ENCODE measurements at regions not wholly inside any gene's neighbourhood (a gene's known extent, or its start where the extent isn't known, plus 50 kb on each side); places are given as distances from the start of the nearest gene placed in this dataset.

DNA sequence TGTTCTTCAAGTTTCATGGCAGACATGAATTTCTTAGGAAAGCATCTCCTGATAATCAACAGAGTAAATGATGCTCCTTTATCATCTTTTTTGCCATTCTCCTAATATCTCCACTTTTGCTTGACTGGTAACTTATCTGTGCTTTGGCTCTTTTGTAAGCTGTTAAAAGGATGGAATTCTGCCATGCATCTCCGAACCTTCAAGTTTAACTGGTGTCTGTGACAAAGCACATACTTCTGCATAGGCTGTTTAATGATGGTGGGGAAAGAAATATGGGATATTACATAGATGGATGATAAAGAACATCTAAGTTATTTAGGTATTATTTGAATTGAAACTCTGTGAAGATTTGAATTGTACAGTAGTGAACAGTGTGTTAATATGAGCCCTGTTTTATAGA is 866.9 kb upstream of the SLITRK1 start:
- Mint-ChIP-seq H3K27ac (no peak overlapping the region), H3K36me3 (ENCODE audit: low read depth) (no peaks in the 10 kb centered on the region), H3K27me3 (no peaks in the 10 kb centered on the region), H3K4me1 (no peaks in the 10 kb centered on the region), H3K9me3 (no peaks in the 10 kb centered on the region), H3K4me3 (no peak overlapping the region)
- no peak for ATAC-seq (ENCODE audit: low read depth)
- TF ChIP-seq, protein P1, sequence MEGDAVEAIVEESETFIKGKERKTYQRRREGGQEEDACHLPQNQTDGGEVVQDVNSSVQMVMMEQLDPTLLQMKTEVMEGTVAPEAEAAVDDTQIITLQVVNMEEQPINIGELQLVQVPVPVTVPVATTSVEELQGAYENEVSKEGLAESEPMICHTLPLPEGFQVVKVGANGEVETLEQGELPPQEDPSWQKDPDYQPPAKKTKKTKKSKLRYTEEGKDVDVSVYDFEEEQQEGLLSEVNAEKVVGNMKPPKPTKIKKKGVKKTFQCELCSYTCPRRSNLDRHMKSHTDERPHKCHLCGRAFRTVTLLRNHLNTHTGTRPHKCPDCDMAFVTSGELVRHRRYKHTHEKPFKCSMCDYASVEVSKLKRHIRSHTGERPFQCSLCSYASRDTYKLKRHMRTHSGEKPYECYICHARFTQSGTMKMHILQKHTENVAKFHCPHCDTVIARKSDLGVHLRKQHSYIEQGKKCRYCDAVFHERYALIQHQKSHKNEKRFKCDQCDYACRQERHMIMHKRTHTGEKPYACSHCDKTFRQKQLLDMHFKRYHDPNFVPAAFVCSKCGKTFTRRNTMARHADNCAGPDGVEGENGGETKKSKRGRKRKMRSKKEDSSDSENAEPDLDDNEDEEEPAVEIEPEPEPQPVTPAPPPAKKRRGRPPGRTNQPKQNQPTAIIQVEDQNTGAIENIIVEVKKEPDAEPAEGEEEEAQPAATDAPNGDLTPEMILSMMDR (IDR thresholded peaks at IDR 0.05): no peak
- POLR2A ChIA-PET: no interaction called here
- intact Hi-C loops (cut with micrococcal nuclease): no loop called here
- no peak for DNase-seq
- CTCF ChIA-PET: no interaction called here

DNA sequence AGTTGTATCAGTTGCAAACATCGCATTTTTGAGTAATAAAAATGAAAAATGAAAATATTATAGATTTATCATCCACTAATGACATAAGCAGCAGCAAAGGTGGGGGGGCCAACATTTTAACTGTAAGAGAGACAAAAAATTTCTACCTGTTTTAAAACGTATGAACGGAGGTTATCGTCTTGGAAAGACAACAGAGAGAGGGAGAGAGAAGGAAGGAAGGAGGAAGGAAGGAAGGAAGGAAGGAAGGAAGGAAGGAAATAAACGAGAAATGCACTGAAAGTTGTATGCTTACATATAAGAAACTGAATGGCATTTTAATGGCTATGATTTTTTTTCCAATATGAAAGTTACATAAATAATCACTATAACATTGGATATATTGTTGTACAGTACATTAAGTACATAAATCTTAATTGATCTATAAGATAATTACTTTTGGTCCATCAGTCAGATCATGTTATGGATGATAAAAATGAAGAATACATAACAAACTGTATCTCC is 862.8 kb upstream of the SLITRK1 start:
- H3K27ac Mint-ChIP-seq: no peak overlapping the region
- ChIA-PET CTCF (no interaction called here), POLR2A (no interaction called here)
- no peak for DNase-seq
- H3K27me3 Mint-ChIP-seq: no peaks in the 10 kb centered on the region
- intact Hi-C loops (cut with micrococcal nuclease): no loop called here
- H3K9me3 Mint-ChIP-seq: peaks cover 3% of the 10 kb centered on the region
- TF ChIP-seq, protein P1 (IDR thresholded peaks at IDR 0.05): no peak
- no peaks in the 10 kb centered on the region for H3K36me3 Mint-ChIP-seq (ENCODE audit: low read depth)
- no peak for ATAC-seq (ENCODE audit: low read depth)
- H3K4me1 Mint-ChIP-seq: no peaks in the 10 kb centered on the region
- no peak overlapping the region for H3K4me3 Mint-ChIP-seq

DNA sequence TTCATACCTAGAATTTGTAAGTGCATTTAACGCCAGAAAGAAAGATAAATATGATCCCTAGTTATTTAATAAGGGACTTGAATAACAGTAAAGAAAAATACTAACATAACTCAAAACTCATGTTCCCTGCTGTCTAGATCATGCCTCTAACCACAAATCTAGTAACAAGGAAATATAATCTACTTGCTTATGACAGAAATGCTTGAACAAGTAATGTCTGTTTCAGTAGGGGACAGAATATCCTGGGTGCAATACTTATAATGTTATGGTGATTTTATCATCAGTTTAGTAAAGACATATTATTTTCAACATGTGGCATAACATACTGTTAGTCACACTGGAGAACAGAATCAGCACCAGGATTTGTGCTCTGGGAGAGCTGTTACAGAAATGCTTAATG is 861.9 kb upstream of the SLITRK1 start:
- Mint-ChIP-seq H3K36me3 (ENCODE audit: low read depth) (no peaks in the 10 kb centered on the region), H3K27me3 (no peaks in the 10 kb centered on the region), H3K4me1 (no peaks in the 10 kb centered on the region), H3K27ac (no peak overlapping the region), H3K9me3 (peaks cover 5% of the 10 kb centered on the region), H3K4me3 (no peak overlapping the region)
- ATAC-seq (ENCODE audit: low read depth): no peak
- TF ChIP-seq, protein P1 (IDR thresholded peaks at IDR 0.05): no peak
- no peak for DNase-seq
- ChIA-PET POLR2A (no interaction called here), CTCF (interaction anchor here (0.7 kb wide), 1 partner anchor 676 kb away, joined by 3 read pairs; no protein-coding TSS in a partner anchor)
- intact Hi-C loops (cut with micrococcal nuclease): no loop called here

DNA sequence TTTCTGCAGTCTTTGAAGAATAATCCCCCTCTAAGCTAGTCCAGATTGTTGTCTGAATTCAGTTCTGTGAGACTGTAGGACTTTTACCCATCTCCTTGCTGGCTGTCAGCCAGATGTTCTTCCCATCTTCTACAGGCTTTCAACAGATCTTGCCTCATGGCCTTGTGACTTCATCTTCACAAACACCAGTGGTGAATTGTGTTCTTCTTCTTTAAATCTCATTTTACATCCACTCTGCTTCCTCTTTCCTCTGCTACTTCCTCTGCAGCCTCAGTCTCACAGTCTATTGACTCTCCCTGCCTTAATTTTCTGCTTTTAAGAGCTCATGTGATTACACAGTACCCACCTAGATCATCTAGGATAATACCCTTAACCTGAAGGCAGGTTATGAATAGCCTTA is 859.0 kb upstream of the SLITRK1 start:
- H3K27me3 Mint-ChIP-seq: no peaks in the 10 kb centered on the region
- no peak overlapping the region for H3K4me3 Mint-ChIP-seq
- no peak overlapping the region for H3K27ac Mint-ChIP-seq
- TF ChIP-seq, protein P1 (IDR thresholded peaks at IDR 0.05): no peak
- intact Hi-C loops (cut with micrococcal nuclease): no loop called here
- H3K4me1 Mint-ChIP-seq: no peaks in the 10 kb centered on the region
- no peak for DNase-seq
- POLR2A ChIA-PET: no interaction called here
- no peak for ATAC-seq (ENCODE audit: low read depth)
- H3K9me3 Mint-ChIP-seq: peaks cover 6% of the 10 kb centered on the region
- no peaks in the 10 kb centered on the region for H3K36me3 Mint-ChIP-seq (ENCODE audit: low read depth)
- CTCF ChIA-PET: no interaction called here

DNA sequence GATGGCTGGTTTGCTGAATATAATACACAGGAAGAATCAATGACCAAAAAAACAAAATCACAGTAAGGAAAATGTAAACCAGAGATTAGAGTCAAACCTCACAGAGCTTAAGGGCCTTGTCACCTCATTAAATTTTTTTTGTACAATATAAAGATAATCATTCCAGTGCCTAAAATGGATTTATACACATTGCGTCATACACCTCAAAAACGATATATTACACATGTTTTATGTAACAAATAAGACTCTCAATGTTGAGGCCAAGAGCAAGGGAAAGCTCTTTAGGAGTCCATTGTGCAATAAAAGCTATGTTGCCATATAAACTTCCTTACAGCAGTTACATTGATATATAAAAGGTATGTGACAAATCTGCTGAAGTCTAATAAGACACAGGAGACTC is 856.7 kb upstream of the SLITRK1 start:
- ATAC-seq (ENCODE audit: low read depth): no peak
- DNase-seq: no peak
- H3K27me3 Mint-ChIP-seq: no peaks in the 10 kb centered on the region
- H3K36me3 Mint-ChIP-seq (ENCODE audit: low read depth): no peaks in the 10 kb centered on the region
- TF ChIP-seq, protein P1 (IDR thresholded peaks at IDR 0.05): no peak
- peaks cover 9% of the 10 kb centered on the region for H3K9me3 Mint-ChIP-seq
- no peak overlapping the region for H3K27ac Mint-ChIP-seq
- intact Hi-C loops (cut with micrococcal nuclease): no loop called here
- H3K4me1 Mint-ChIP-seq: no peaks in the 10 kb centered on the region
- no peak overlapping the region for H3K4me3 Mint-ChIP-seq
- CTCF ChIA-PET: no interaction called here
- POLR2A ChIA-PET: no interaction called here

All from activated B cell treated with CpG ODN at 0.5 μM for 24 hours (primary cell).